ENCODE measurements at regions not wholly inside any gene's neighbourhood (a gene's known extent, or its start where the extent isn't known, plus 50 kb on each side); places are given as distances from the start of the nearest gene placed in this dataset.

DNA sequence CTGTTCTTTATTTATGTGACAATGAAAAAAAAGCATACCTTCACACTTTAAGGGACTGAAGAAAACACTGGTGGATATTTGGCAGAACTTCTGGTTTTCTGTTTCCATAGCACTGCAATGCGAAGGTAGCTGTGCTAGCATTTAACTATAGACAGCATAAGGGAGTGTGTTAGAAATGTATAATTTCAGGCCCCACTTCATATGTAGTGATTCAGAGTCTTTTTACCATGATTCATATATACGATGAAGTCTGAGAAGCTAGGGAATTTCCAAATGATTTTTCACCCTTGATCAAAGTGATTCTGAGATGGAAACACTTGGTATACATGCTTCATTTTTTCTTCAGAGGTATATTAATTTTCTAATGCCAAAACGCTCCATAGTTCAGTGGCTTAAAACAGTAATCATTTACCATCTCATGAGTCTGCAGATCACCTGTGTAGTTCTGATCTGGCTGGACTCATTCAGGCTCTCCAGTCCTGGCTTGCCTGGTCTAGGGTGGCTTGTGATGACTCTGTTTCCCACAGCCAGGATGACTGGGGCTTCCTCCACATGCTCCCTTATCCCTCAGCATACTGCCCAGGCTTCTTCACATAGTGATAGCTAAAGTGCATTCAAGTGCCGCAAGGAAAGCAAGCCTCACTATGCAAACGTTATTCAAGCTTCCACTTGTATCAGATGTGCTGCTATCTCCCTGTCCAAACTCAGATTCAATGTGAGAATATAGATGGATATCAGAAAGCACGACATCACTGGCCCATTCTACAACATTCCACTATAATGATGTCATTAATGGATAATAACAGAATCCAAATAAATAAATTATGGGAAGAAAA lies 790.1 kb downstream of the TECRL start:
- TF ChIP-seq, protein P1, sequence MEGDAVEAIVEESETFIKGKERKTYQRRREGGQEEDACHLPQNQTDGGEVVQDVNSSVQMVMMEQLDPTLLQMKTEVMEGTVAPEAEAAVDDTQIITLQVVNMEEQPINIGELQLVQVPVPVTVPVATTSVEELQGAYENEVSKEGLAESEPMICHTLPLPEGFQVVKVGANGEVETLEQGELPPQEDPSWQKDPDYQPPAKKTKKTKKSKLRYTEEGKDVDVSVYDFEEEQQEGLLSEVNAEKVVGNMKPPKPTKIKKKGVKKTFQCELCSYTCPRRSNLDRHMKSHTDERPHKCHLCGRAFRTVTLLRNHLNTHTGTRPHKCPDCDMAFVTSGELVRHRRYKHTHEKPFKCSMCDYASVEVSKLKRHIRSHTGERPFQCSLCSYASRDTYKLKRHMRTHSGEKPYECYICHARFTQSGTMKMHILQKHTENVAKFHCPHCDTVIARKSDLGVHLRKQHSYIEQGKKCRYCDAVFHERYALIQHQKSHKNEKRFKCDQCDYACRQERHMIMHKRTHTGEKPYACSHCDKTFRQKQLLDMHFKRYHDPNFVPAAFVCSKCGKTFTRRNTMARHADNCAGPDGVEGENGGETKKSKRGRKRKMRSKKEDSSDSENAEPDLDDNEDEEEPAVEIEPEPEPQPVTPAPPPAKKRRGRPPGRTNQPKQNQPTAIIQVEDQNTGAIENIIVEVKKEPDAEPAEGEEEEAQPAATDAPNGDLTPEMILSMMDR (conservative IDR thresholded peaks at IDR 0.05; ENCODE audit: low read depth, low read length): no peak
- no peak for TF ChIP-seq EZH2 (IDR thresholded peaks at IDR 0.05; ENCODE audit: borderline replicate concordance, low read depth, low read length, poor library complexity, severe bottlenecking)

Measured in A673 (cell line).